ENCODE measurements at regions not wholly inside any gene's neighbourhood (a gene's known extent, or its start where the extent isn't known, plus 50 kb on each side); places are given as distances from the start of the nearest gene placed in this dataset.
A peak's percentile ranks its signal among the peaks of the same experiment; 100 is the strongest.

DNA sequence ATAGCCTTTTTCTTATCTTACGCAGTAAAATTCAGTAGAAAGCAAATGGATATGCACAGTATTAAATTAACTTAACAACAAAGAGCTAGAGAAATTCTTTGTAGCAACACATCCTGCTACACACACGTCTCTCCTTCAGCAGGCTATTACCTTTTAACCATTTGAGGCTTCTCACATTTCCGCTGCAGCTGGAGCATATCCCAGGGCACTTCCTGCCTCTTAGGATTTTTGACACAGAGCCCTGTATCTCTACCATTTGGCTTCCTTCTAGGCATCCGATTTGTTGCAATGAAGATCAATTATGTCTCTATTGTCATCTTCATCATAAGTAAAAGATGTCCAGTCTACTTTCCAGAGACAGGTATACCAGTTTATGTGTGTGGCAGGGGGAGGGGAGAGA is 292.4 kb upstream of the CBLB start:
- H3K27ac Mint-ChIP-seq: no peak overlapping the region

DNA sequence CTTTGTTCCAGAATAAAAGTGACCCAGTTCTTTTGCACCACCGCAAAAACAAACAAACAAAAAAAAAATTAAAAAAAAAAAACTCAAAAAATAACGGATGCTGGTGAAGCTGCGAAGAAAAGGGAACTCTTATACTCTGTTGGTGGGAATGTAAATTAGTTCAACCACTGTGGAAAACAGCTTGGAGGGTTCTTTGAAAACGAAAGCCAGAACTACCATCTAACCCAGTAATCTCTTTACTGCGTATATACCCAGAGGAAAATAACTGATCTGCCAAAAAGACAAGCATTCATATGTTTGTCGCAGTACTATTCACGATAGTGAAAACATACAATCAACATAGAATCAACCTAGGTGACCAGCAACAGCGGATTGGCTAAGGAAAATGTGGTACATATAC is 298.9 kb upstream of the CBLB start:
- Mint-ChIP-seq H3K27me3 (no peaks in the 10 kb centered on the region), H3K4me1 (peaks cover 39% of the 10 kb centered on the region), H3K4me3 (no peak overlapping the region), H3K27ac (no peak overlapping the region), H3K9me3 (peaks cover 17 to 23% of the 10 kb centered on the region in 2 donors)
- no peak for DNase-seq
- no peak for ATAC-seq

More for the DNA sequence above, 292.4 kb upstream of the CBLB start:
- H3K4me3 Mint-ChIP-seq: no peak overlapping the region
- peaks cover 3% of the 10 kb centered on the region for H3K4me1 Mint-ChIP-seq
- H3K27me3 Mint-ChIP-seq: no peaks in the 10 kb centered on the region
- no peak for ATAC-seq
- H3K9me3 Mint-ChIP-seq: peaks cover 23 to 30% of the 10 kb centered on the region in 2 donors
- no peak for DNase-seq

DNA sequence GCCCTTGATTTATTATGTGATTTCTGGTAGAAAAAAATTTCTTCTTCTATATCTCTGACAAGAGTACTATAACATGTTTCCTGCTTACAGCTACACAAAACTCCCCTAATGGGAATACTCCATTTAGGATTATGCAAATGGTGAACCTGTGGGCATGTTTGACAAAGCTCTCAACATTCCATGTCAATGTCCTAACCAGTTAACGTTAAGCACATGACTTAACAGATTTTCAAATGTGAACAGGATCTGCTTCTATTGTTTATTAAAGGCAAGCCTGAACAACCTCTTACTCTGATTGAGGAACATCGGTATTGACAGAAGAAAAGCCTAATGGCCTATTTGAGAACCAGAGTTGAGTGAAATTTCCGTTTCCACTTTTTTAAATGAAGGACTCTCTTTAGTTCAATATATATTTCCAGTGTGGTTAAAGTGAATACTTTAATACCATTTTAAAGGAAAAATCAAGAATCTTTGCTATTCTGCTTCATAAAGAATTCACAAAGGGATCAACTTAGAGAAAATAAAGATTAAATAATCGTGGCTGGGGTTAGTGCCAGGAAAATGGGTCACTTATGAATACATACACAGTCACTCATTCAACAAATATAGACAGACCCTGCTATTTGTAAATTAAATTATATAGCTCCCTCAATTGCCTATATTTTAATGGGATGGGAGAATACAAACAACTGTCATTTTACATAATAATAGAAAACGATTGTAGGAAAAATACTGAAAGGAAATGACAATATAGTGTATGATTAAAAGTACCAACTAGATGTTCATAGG is 300.3 kb upstream of the CBLB start:
- peaks cover 52% of the 10 kb centered on the region for H3K4me1 Mint-ChIP-seq
- H3K27ac Mint-ChIP-seq: no peak overlapping the region
- no peaks in the 10 kb centered on the region for H3K27me3 Mint-ChIP-seq
- DNase-seq (no peak), ATAC-seq (no peak)
- peaks cover 4 to 9% of the 10 kb centered on the region in 2 donors for H3K9me3 Mint-ChIP-seq
- no peak overlapping the region for H3K4me3 Mint-ChIP-seq

GRCh38 chr3:106170636-106171035 is 301.8 kb upstream of the CBLB start:
- no peak for ATAC-seq
- no peak for DNase-seq
- Mint-ChIP-seq H3K4me3 (no peak overlapping the region), H3K27ac (no peak overlapping the region), H3K27me3 (no peaks in the 10 kb centered on the region), H3K9me3 (peaks cover 0 to 6% of the 10 kb centered on the region in 2 donors), H3K4me1 (peaks cover 62% of the 10 kb centered on the region)

- H3K4me1 Mint-ChIP-seq: peaks cover 71% of the 10 kb centered on the region
Measured at GRCh38 chr3:106172101-106172500, 303.3 kb upstream of the CBLB start.

GRCh38 chr3:106172780-106173179 is 304.0 kb upstream of the CBLB start:
- H3K27me3 Mint-ChIP-seq: no peaks in the 10 kb centered on the region
- peaks cover 0 to 6% of the 10 kb centered on the region in 2 donors for H3K9me3 Mint-ChIP-seq
- H3K4me3 Mint-ChIP-seq: peak overlapping the region in 1 of 2 donors; percentile 29
- DNase-seq: no peak
- H3K4me1 Mint-ChIP-seq: peaks cover 74% of the 10 kb centered on the region
- H3K27ac Mint-ChIP-seq: peak overlapping the region in 1 of 2 donors; percentile 93
- peak; percentile 55 for ATAC-seq

More at GRCh38 chr3:106172101-106172500, 303.3 kb upstream of the CBLB start:
- ATAC-seq (no peak), DNase-seq (no peak)
- peaks cover 0 to 6% of the 10 kb centered on the region in 2 donors for H3K9me3 Mint-ChIP-seq
- H3K4me3 Mint-ChIP-seq: peak overlapping the region; percentile 44 to 45
- no peaks in the 10 kb centered on the region for H3K27me3 Mint-ChIP-seq
- no peak overlapping the region for H3K27ac Mint-ChIP-seq

DNA sequence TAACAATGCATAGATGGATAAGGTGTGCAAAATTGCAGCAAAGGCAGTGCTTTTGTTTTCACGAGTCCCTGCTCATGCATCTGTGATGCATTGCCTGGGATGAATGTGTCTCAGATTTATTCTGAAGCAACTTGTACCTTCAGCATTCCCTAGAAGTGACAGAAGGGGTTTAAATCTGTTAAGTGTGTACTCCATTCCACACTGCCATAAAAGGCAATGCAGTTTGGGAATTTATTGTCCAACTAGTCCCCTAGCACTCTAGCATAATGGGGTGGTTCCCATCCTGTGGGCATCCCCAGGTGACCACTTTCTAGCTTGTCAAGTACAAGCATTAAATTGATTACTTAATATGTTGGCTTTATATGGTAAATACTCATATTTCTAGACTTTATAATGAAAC is 306.5 kb upstream of the CBLB start:
- Mint-ChIP-seq H3K9me3 (no peaks in the 10 kb centered on the region), H3K4me3 (peak overlapping the region in 1 of 2 donors; percentile 43), H3K27me3 (no peaks in the 10 kb centered on the region), H3K27ac (peak overlapping the region in 1 of 2 donors; percentile 73), H3K4me1 (peaks cover 90% of the 10 kb centered on the region)
- ATAC-seq (no peak), DNase-seq (no peak)

DNA sequence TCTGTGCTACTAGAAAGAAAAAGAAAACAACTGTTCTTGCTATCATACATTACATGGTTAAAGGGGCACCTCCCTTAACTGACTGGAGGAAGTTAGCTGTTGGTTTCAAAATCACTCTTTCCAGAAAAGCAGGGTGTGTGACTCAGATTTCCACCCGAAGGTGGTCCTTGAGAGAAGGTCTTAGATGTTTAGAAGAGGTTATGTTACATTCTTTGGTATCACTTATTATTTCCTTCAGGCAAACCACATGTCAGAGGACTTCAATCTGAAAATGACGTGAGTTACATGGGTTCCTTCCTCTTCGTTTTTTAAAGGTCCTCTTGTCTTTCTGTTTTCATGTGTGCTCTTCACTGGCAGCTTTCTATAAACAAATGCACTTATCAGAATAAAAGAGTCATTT is 307.9 kb upstream of the CBLB start:
- H3K4me1 Mint-ChIP-seq: peaks cover 81% of the 10 kb centered on the region
- DNase-seq: peak; percentile 68 to 80
- peak overlapping the region; percentile 85 to 94 for H3K27ac Mint-ChIP-seq
- H3K4me3 Mint-ChIP-seq: peak overlapping the region; percentile 58 to 59
- H3K9me3 Mint-ChIP-seq: no peaks in the 10 kb centered on the region
- peak; percentile 95 for ATAC-seq
- no peaks in the 10 kb centered on the region for H3K27me3 Mint-ChIP-seq

DNA sequence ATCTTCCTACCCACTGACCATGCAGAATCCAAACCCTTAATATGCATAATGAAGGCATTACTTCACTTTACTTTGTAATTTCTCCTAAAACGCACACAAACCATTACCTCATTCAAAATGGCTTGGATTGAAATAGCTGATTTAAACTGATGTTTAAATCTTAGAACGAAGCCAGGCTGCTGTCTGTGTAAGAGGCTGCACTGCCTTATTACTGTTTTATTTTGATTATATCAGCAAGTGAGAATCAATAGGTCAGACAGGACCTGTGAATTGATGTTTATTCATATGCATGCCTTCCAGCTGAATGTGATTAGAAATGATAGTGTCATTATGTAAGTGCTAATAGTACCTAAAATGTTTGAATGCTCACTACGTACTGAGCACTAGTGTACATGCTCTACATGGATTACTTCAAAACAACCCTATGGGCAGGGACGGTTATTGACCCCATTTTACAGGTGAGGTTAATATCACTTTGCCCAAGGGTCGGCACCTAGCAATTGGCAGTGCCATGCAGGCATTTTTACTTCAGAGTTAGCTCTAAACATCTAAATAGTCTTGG is 314.2 kb upstream of the CBLB start:
- Mint-ChIP-seq H3K4me3 (no peak overlapping the region), H3K27ac (no peak overlapping the region), H3K9me3 (no peaks in the 10 kb centered on the region), H3K4me1 (peaks cover 71% of the 10 kb centered on the region), H3K27me3 (no peaks in the 10 kb centered on the region)
- ATAC-seq: no peak
- DNase-seq: no peak

- peak overlapping the region in 1 of 2 donors; percentile 36 for H3K4me3 Mint-ChIP-seq
- H3K27ac Mint-ChIP-seq: no peak overlapping the region
- DNase-seq (no peak), ATAC-seq (no peak)
- H3K27me3 Mint-ChIP-seq: no peaks in the 10 kb centered on the region
- H3K4me1 Mint-ChIP-seq: peaks cover 67% of the 10 kb centered on the region
- no peaks in the 10 kb centered on the region for H3K9me3 Mint-ChIP-seq
Measured at GRCh38 chr3:106183762-106184391, 315.1 kb upstream of the CBLB start.

GRCh38 chr3:106184540-106185457 is 316.0 kb upstream of the CBLB start:
- peaks cover 60% of the 10 kb centered on the region for H3K4me1 Mint-ChIP-seq
- no peak for DNase-seq
- H3K4me3 Mint-ChIP-seq: peak overlapping the region; percentile 55
- H3K9me3 Mint-ChIP-seq: no peaks in the 10 kb centered on the region
- peak overlapping the region in 1 of 2 donors; percentile 42 for H3K27ac Mint-ChIP-seq
- ATAC-seq: peak; percentile 95
- H3K27me3 Mint-ChIP-seq: no peaks in the 10 kb centered on the region

- H3K4me3 Mint-ChIP-seq: peak overlapping the region; percentile 55
- H3K27ac Mint-ChIP-seq: no peak overlapping the region
- ATAC-seq (peak; percentile 55), DNase-seq (no peak)
- H3K9me3 Mint-ChIP-seq: no peaks in the 10 kb centered on the region
- H3K4me1 Mint-ChIP-seq: peaks cover 61% of the 10 kb centered on the region
- H3K27me3 Mint-ChIP-seq: no peaks in the 10 kb centered on the region
Measured at GRCh38 chr3:106185949-106186348, 317.1 kb upstream of the CBLB start.

GRCh38 chr3:106190296-106190695 is 321.5 kb upstream of the CBLB start:
- peaks cover 6 to 11% of the 10 kb centered on the region in 2 donors for H3K9me3 Mint-ChIP-seq
- no peak overlapping the region for H3K4me3 Mint-ChIP-seq
- no peaks in the 10 kb centered on the region for H3K27me3 Mint-ChIP-seq
- no peak for ATAC-seq
- peaks cover 51% of the 10 kb centered on the region for H3K4me1 Mint-ChIP-seq
- DNase-seq: no peak
- no peak overlapping the region for H3K27ac Mint-ChIP-seq

DNA sequence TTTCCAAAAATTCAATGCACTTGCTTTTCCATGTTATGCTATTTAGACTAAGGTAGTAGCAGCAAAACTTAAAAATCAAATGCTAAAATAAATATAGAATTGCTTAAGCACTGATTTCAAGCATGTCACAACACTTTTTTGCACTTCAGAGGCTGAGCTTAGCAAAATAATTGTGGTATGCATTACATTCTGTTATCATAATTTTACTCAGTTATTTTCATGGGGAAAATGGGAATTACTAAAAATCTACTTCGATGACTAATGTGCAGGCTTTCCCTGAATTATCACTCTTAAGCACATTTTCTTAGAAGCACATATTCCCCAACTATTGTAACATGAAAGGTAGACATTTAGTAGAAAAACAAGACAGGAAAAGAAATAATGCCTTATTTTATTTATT is 322.4 kb upstream of the CBLB start:
- H3K4me1 Mint-ChIP-seq: peaks cover 44% of the 10 kb centered on the region
- H3K9me3 Mint-ChIP-seq: peaks cover 10 to 11% of the 10 kb centered on the region in 2 donors
- H3K27ac Mint-ChIP-seq: no peak overlapping the region
- ATAC-seq (no peak), DNase-seq (no peak)
- H3K27me3 Mint-ChIP-seq: no peaks in the 10 kb centered on the region
- H3K4me3 Mint-ChIP-seq: no peak overlapping the region

DNA sequence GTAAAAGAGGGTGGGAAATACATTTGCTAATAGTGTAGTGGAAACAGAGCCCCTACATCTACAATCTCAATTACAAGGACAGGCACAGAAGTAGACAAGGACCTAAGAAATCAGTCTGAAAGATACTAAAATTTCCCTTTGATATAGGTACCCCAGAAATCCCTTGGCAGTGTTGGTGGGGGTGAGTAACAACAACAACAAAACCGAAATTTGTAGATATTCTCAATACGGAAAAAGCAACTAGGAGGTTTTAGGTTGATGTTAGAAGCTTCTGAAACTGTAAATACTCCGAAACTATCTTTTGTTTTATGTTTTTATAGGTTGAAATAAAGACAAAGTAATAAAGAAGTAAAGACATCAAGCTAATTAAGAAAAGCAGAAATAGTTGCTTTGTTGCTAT is 323.1 kb upstream of the CBLB start:
- Mint-ChIP-seq H3K27ac (no peak overlapping the region), H3K4me1 (peaks cover 42% of the 10 kb centered on the region)
- DNase-seq: no peak

More for the DNA sequence above, 323.1 kb upstream of the CBLB start:
- Mint-ChIP-seq H3K9me3 (peaks cover 15% of the 10 kb centered on the region in 2 donors), H3K27me3 (no peaks in the 10 kb centered on the region), H3K4me3 (no peak overlapping the region)
- ATAC-seq: no peak
